Activated CD4-positive, alpha-beta T cell treated with anti-CD3 and anti-CD28 coated beads, Interleukin-10, Interleukin-2, amounts not matched to agents 100 ng/mL and 50 ng/mL, durations not matched to agents 16 hours and 8 hours (primary cell): ENCODE measurements at regions not wholly inside any gene's neighbourhood (a gene's known extent, or its start where the extent isn't known, plus 50 kb on each side); places are given as distances from the start of the nearest gene placed in this dataset.
"Not testable (repeated sequence)": the region's sequence is repeated elsewhere in the genome, so short reads cannot be mapped to it uniquely, and the experiment has no call there.

ENCODE experiments used
- DNase-seq: peaks from one replicate; pipeline ENCODE4 v3.0.0-alpha.2; 2020

- DNase-seq, result no peak
These were observed 196.8 kb downstream of the GOLGA6L6 start for GRCh38 chr15:20344601-20345400.

- DNase-seq, result not testable (repeated sequence)
These were observed 198.0 kb downstream of the GOLGA6L6 start for GRCh38 chr15:20343395-20344211.

GRCh38 chr15:20342601-20343394 lies 198.8 kb downstream of the GOLGA6L6 start:
- not testable (repeated sequence) for DNase-seq

- peak; percentile 36 for DNase-seq
These were observed 199.5 kb downstream of the GOLGA6L6 start for GRCh38 chr15:20341901-20342600.

- peak; percentile 41 for DNase-seq
These were observed 200.5 kb downstream of the GOLGA6L6 start for GRCh38 chr15:20340931-20341661.

GRCh38 chr15:20340331-20340811 lies 201.2 kb downstream of the GOLGA6L6 start:
- DNase-seq, result no peak

- DNase-seq, result not testable (repeated sequence)
These were observed 202.4 kb downstream of the GOLGA6L6 start for GRCh38 chr15:20339086-20339791.

- not testable (repeated sequence) for DNase-seq
These were observed 202.9 kb downstream of the GOLGA6L6 start for GRCh38 chr15:20338671-20339070.

GRCh38 chr15:20337238-20337637 lies 204.4 kb downstream of the GOLGA6L6 start:
- not testable (repeated sequence) for DNase-seq

GRCh38 chr15:20334451-20334850 lies 207.1 kb downstream of the GOLGA6L6 start:
- DNase-seq, result not testable (repeated sequence)

- not testable (repeated sequence) for DNase-seq
These were observed 215.8 kb downstream of the GOLGA6L6 start for GRCh38 chr15:20325751-20326150.

- not testable (repeated sequence) for DNase-seq
These were observed 224.5 kb downstream of the GOLGA6L6 start for GRCh38 chr15:20317132-20317531.

- not testable (repeated sequence) for DNase-seq
These were observed 230.5 kb downstream of the GOLGA6L6 start for GRCh38 chr15:20311014-20311680.

GRCh38 chr15:20310603-20311002 lies 231.0 kb downstream of the GOLGA6L6 start:
- no peak for DNase-seq

- not testable (repeated sequence) for DNase-seq
These were observed 231.6 kb downstream of the GOLGA6L6 start for GRCh38 chr15:20309966-20310365.

GRCh38 chr15:20309395-20309794 lies 232.2 kb downstream of the GOLGA6L6 start:
- DNase-seq, result not testable (repeated sequence)

GRCh38 chr15:20308027-20308690 lies 233.4 kb downstream of the GOLGA6L6 start:
- DNase-seq, result not testable (repeated sequence)

- DNase-seq, result not testable (repeated sequence)
These were observed 234.5 kb downstream of the GOLGA6L6 start for GRCh38 chr15:20307137-20307536.

GRCh38 chr15:20306497-20307106 lies 235.0 kb downstream of the GOLGA6L6 start:
- DNase-seq, result not testable (repeated sequence)
